ENCODE measurements at regions not wholly inside any gene's neighbourhood (a gene's known extent, or its start where the extent isn't known, plus 50 kb on each side); places are given as distances from the start of the nearest gene placed in this dataset.

GRCh38 chr11:104380358-104380757 lies 216.4 kb upstream of the PDGFD start:
- TF ChIP-seq CTCF (IDR thresholded peaks at IDR 0.05; ENCODE audit: insufficient read depth, low read length, poor library complexity, severe bottlenecking) (no peak), EZH2phosphoT487 (conservative IDR thresholded peaks at IDR 0.05; ENCODE audit: low read length) (no peak)

All from SU-DHL-6 (cell line).